OCI-LY3 (cell line): ENCODE measurements at regions not wholly inside any gene's neighbourhood (a gene's known extent, or its start where the extent isn't known, plus 50 kb on each side); places are given as distances from the start of the nearest gene placed in this dataset.

Experiments used
- H2AFZ ChIP-seq: fragments of 200-600, 300-600 bp; shearing (Covaris generic); 2 replicates; pipeline ENCODE4 v1.6.0; 2014; ENCODE audit warnings: antibody characterized with exemption, low read depth, low read length
- H3K27ac ChIP-seq: fragments of 200-600, 300-600 bp; sonication (generic); 2 replicates; pipeline ENCODE4 v1.5.1; 2014; ENCODE audit warnings: mild to moderate bottlenecking, low read length, moderate library complexity, mixed read lengths
- H3K27me3 ChIP-seq: fragments of 200-600, 300-600 bp; sonication (generic); 2 replicates; pipeline ENCODE4 v1.6.1; 2014; ENCODE audit warnings: low read depth, low read length, mixed read lengths
- H3K36me3 ChIP-seq: fragments of 200-600, 300-600 bp; sonication (generic); replicated peaks from 2 replicates; pipeline ENCODE3; 2014; ENCODE audit warnings: low read depth, low read length, mixed read lengths
- H3K4me1 ChIP-seq: fragments of 300-600, 200-600 bp; sonication (generic); 2 replicates; pipeline ENCODE4 v1.6.1; 2014; ENCODE audit warnings: low read length, mixed read lengths
- H3K4me2 ChIP-seq: fragments of 200-600, 300-600 bp; sonication (generic); 2 replicates; pipeline ENCODE4 v1.6.1; 2014; ENCODE audit warnings: low read length, mixed read lengths
- H3K4me3 ChIP-seq: fragments of 300-600, 200-600 bp; sonication (generic); 2 replicates; pipeline ENCODE4 v1.5.1; 2014; ENCODE audit warnings: antibody characterized with exemption, mild to moderate bottlenecking, low read length, moderate library complexity
- H3K79me2 ChIP-seq: fragments of 300-600, 200-600 bp; shearing (Covaris generic); 2 replicates; pipeline ENCODE4 v1.6.1; 2014; ENCODE audit warnings: mild to moderate bottlenecking, low read length, mixed read lengths
- H3K9ac ChIP-seq: fragments of 300-600, 200-600 bp; shearing (Covaris generic); 2 replicates; pipeline ENCODE4 v1.6.0; 2014; ENCODE audit warnings: mild to moderate bottlenecking, low read length, moderate library complexity
- H3K9me3 ChIP-seq: fragments of 200-600, 300-600 bp; shearing (Covaris generic); 2 replicates; pipeline ENCODE4 v1.6.1; 2014; ENCODE audit warnings: low read length, mixed read lengths; ENCODE audit not compliant: insufficient read depth
- H4K20me1 ChIP-seq: fragments of 200-600, 300-600 bp; sonication (generic); 2 replicates; pipeline ENCODE4 v1.6.1; 2016; ENCODE audit warnings: low read length, mixed read lengths; ENCODE audit not compliant: insufficient read depth
- EZH2phosphoT487 ChIP-seq: fragments of 200-600 bp; shearing (Covaris generic); IDR thresholded peaks from 2 replicates; pipeline ENCODE4 v1.6.1; 2018; ENCODE audit warnings: antibody characterized with exemption, mixed run types, low read depth
- TF ChIP-seq, protein P1 (sequence below): fragments of 200-600, 300-600 bp; sonication (generic); IDR thresholded peaks from 2 replicates; pipeline ENCODE4 v1.5.1; 2014; ENCODE audit warnings: antibody characterized with exemption, low read length, low read depth

DNA sequence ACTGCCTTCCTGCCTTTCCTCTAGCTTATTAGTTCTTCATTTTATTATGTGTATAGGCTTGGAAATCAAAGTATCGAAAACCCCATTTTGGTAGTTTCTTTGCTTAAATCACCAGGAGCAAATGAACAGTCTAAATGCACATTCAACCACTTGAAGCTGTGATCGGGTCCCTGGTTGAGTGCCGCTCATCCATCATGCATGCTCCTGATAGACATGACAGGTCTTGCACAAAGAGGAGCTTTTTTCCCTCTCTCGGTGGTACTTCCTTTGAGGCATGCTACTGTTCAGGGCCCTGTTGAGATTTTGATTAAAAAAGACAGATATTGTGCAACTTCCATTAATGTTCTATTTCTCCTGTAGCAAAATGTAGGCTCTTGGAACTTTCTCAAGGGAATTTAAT, 185.8 kb downstream of the OLFM4 start:
- no peaks in the 10 kb centered on the region for H3K4me1 ChIP-seq

DNA sequence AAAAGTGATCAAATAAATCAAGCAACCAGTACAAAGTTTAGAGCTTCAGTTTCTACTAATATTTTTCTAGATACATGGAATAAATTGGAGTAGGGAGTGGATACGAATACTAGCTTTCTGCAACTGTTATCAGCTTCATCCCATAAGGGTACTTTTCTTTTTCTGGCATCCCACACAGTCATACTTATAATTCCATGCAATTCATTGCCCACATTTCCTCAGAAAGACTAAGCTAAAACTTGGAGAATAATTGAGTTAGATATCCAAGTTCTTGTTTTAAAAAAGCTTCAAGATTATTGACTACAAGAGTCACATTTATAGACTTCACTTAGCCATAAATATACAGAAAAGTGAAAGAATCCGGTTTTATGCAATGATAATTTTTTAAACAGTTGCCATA, 186.9 kb downstream of the OLFM4 start:
- no peaks in the 10 kb centered on the region for H3K36me3 ChIP-seq
- H3K4me1 ChIP-seq: no peaks in the 10 kb centered on the region

More for the DNA sequence above, 185.8 kb downstream of the OLFM4 start:
- Histone ChIP-seq H3K36me3 (no peaks in the 10 kb centered on the region), H3K4me3 (no peak overlapping the region), H2AFZ (no peak overlapping the region), H3K9me3 (no peaks in the 10 kb centered on the region), H3K27ac (no peak overlapping the region), H3K27me3 (no peaks in the 10 kb centered on the region), H3K4me2 (no peak overlapping the region), H3K79me2 (no peaks in the 10 kb centered on the region), H4K20me1 (no peaks in the 10 kb centered on the region), H3K9ac (no peak overlapping the region)
- TF ChIP-seq, protein P1, sequence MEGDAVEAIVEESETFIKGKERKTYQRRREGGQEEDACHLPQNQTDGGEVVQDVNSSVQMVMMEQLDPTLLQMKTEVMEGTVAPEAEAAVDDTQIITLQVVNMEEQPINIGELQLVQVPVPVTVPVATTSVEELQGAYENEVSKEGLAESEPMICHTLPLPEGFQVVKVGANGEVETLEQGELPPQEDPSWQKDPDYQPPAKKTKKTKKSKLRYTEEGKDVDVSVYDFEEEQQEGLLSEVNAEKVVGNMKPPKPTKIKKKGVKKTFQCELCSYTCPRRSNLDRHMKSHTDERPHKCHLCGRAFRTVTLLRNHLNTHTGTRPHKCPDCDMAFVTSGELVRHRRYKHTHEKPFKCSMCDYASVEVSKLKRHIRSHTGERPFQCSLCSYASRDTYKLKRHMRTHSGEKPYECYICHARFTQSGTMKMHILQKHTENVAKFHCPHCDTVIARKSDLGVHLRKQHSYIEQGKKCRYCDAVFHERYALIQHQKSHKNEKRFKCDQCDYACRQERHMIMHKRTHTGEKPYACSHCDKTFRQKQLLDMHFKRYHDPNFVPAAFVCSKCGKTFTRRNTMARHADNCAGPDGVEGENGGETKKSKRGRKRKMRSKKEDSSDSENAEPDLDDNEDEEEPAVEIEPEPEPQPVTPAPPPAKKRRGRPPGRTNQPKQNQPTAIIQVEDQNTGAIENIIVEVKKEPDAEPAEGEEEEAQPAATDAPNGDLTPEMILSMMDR: no peak
- no peak for TF ChIP-seq EZH2phosphoT487

DNA sequence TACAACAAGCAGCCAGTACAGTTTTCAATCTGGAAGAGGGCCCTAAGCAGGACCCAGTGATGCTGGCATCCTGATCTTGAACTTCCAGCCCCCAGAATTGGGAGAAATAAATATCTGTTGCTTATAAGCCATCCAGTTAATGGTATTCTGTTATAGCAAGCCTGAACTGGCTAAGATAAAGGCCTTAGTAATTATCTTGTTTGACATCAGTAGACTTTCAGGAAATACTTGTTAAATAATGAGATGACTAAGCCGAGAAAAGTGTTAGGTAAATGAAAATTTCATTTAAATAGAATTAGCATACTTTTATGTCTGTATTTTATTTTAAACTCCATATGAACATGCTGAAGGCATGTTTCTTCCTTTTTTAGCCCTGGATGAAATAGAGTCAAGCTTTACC, 188.2 kb downstream of the OLFM4 start:
- TF ChIP-seq EZH2phosphoT487: no peak
- TF ChIP-seq, protein P1: no peak
- no peaks in the 10 kb centered on the region for H3K27me3 ChIP-seq
- no peak overlapping the region for H3K4me3 ChIP-seq
- H3K36me3 ChIP-seq: no peaks in the 10 kb centered on the region
- no peaks in the 10 kb centered on the region for H3K4me1 ChIP-seq
- no peaks in the 10 kb centered on the region for H3K79me2 ChIP-seq
- H2AFZ ChIP-seq: no peak overlapping the region
- no peak overlapping the region for H3K9ac ChIP-seq
- no peak overlapping the region for H3K4me2 ChIP-seq
- no peaks in the 10 kb centered on the region for H4K20me1 ChIP-seq
- 0 out of 2 replicates have a peak, but pooled peaks cover 1% of the 10 kb centered on the region for H3K9me3 ChIP-seq
- no peak overlapping the region for H3K27ac ChIP-seq

More for the DNA sequence above, 186.9 kb downstream of the OLFM4 start:
- H3K4me3 ChIP-seq: no peak overlapping the region
- H3K79me2 ChIP-seq: no peaks in the 10 kb centered on the region
- H2AFZ ChIP-seq: no peak overlapping the region
- no peak overlapping the region for H3K9ac ChIP-seq
- H4K20me1 ChIP-seq: no peaks in the 10 kb centered on the region
- no peaks in the 10 kb centered on the region for H3K27me3 ChIP-seq
- TF ChIP-seq, protein P1: no peak
- TF ChIP-seq EZH2phosphoT487: no peak
- H3K9me3 ChIP-seq: no peaks in the 10 kb centered on the region
- H3K27ac ChIP-seq: no peak overlapping the region
- H3K4me2 ChIP-seq: no peak overlapping the region

DNA sequence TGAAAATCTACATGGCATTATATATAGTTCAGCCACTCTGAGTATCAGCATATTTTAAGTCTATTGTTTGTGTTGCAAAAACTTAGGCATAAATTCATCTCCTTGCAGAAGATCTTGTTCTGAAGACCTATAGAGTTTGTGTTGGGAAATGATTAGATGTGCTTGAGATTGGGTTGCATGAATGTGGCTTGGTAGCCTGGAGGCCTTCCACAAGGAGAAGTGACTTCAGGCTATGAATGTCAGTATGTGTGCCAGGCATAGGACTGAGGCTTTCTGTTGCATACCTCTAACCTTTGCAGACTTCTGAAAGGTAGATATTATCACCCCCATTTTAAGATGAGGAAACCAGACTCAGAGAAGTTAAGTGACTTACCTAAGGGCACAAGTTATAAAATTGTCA, 188.6 kb downstream of the OLFM4 start:
- no peak overlapping the region for H3K4me3 ChIP-seq
- TF ChIP-seq EZH2phosphoT487: no peak
- TF ChIP-seq, protein P1: no peak
- no peak overlapping the region for H3K4me2 ChIP-seq
- no peaks in the 10 kb centered on the region for H3K79me2 ChIP-seq
- no peaks in the 10 kb centered on the region for H3K27me3 ChIP-seq
- no peaks in the 10 kb centered on the region for H3K4me1 ChIP-seq
- H2AFZ ChIP-seq: no peak overlapping the region
- no peaks in the 10 kb centered on the region for H3K36me3 ChIP-seq
- no peaks in the 10 kb centered on the region for H4K20me1 ChIP-seq
- 0 out of 2 replicates have a peak, but pooled peaks cover 4% of the 10 kb centered on the region for H3K9me3 ChIP-seq
- no peak overlapping the region for H3K9ac ChIP-seq
- no peak overlapping the region for H3K27ac ChIP-seq
